ENCODE measurements at regions not wholly inside any gene's neighbourhood (a gene's known extent, or its start where the extent isn't known, plus 50 kb on each side); places are given as distances from the start of the nearest gene placed in this dataset.
"Not testable (repeated sequence)": the region's sequence is repeated elsewhere in the genome, so short reads cannot be mapped to it uniquely, and the experiment has no call there.

GRCh38 chr1:4215391-4215790, 315.3 kb upstream of the C1orf174 start:
- DNase-seq (ENCODE audit: low read depth in 3 of 3) = no peak

DNA sequence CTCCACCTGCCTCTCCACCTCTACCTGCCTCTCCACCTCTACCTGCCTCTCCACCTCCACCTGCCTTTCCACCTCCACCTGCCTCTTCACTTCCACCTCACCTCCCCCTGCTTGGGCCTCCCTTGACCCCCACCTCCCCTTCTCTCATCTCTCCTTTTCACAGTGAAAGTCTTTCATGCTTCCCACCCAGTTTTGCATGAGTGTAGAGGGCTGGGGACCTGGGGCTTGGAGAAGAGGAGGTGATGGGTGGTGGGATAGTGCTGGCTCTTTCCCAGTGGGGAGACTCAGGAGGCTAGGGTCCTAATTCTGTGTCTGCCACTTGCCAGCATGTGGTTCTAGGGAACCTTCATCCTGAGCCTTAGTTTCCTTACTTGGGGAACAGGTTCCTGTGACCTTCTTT, 316.2 kb upstream of the C1orf174 start:
- DNase-seq (ENCODE audit: low read depth in 3 of 3) = no peak

GRCh38 chr1:4218619-4219018, 318.5 kb upstream of the C1orf174 start:
- no peak for DNase-seq (ENCODE audit: low read depth in 3 of 3)

DNA sequence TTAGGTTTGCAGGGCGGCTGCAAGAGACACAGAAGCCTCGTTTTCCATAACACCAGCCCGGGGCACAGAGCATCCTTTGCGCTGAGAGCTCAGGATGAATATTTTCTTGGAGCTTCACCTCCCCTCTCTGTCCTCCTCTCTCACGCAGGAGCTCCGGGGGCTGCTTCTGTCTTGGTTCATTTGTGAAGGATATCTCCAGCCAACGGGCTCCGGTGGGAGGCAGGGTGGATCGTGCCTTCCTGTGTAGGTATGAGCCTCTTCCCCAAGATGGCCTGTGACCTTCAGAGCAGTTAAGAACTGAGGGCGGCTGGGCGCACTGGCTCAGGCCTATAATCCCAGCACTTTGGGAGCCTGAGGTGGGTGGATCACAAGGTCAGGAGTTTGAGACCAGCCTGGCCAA, 319.0 kb upstream of the C1orf174 start:
- no peak for DNase-seq (ENCODE audit: low read depth in 3 of 3)

DNA sequence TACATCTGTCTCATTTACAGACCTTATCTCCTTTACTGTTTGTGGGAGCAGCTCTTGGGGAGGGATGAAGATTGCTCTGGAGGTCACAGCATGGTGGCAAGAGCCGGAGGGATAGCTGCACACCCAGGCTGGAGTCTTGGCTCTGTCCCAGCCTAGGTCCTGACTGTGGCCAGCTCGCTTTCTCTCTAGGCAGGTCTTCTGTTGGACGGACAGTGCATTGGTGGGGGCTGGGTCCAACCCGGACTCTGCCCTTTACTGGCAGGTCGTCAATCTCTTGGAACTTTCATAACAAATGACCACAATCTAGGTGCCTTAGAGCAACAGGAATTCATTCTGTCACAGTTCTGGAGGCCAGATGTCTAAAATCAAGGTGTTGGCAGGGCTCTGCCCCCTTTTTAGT, 319.8 kb upstream of the C1orf174 start:
- no peak for DNase-seq (ENCODE audit: low read depth in 3 of 3)

- no peak for DNase-seq (ENCODE audit: low read depth in 3 of 3)
Observed at GRCh38 chr1:4220362-4220761, 320.3 kb upstream of the C1orf174 start.

DNA sequence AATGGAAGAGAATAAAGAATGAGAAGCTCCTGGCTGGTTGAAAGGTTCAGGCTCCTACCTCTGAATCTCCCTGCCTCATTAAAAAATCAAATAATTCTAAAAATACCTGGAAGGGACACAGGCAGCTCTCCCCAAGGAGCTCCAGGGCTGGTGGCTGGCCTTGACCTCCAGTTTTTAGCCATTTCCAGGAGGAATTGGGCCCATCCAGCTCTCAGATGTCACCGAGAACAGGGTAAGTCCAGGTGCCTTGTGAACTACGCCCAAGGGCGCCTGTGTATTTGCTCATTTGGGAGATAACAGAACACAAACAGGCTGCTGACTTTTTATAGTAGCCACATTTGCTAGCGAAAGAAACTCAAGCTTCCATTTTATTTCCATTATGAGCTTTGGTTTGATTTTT, 321.0 kb upstream of the C1orf174 start:
- no peak for DNase-seq (ENCODE audit: low read depth in 3 of 3)

- DNase-seq (ENCODE audit: low read depth in 3 of 3) = no peak
Observed at GRCh38 chr1:4224684-4225467, 324.8 kb upstream of the C1orf174 start.

GRCh38 chr1:4227986-4228385, 327.9 kb upstream of the C1orf174 start:
- DNase-seq (ENCODE audit: low read depth in 3 of 3) = no peak

DNA sequence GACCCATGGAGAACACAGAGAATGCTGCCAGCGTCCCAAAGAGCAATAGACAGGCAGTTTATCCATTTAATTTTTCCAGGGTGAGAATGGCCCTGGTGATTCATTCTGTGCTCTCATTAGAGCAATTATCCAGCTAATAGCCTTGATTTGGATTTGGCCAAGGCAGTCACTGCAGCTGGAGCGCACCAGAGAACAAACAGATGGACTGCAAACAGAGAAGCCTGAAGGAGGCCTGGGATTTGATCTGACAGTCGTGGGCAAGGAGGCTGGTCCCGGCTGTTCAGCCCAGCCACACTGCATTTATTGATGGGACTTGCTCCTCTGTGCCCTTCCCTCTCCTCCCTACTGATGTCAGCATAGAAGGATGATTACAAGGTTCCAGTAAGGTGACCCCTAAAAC, 353.9 kb upstream of the C1orf174 start:
- no peak for DNase-seq (ENCODE audit: low read depth in 3 of 3)

GRCh38 chr1:4256351-4256750, 356.3 kb upstream of the C1orf174 start:
- no peak for DNase-seq (ENCODE audit: low read depth in 3 of 3)

GRCh38 chr1:4258146-4258777, 358.2 kb upstream of the C1orf174 start:
- DNase-seq (ENCODE audit: low read depth in 3 of 3) = not testable (repeated sequence)

DNA sequence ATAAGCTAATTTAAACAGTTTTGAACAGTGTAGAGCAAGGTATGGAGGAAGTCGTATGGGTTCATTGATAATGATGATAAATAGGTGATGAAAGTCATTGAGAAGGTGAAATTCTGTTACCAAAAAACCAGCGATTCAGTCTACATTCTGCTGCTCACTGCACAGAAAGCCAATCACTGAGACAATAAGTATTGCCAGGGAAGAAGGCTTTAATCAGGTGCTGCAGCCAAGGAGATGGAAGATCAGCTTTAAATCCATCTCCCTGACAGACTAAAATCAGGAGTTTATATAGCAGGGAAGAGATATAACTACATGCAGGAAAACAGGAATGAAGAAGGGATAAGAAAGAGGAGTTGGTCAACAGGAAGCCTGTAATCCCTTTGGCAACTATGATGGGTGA, 361.3 kb upstream of the C1orf174 start:
- DNase-seq (ENCODE audit: low read depth in 3 of 3) = no peak

- DNase-seq (ENCODE audit: low read depth in 3 of 3) = no peak
Observed at GRCh38 chr1:4262665-4263064, 362.6 kb upstream of the C1orf174 start.

DNA sequence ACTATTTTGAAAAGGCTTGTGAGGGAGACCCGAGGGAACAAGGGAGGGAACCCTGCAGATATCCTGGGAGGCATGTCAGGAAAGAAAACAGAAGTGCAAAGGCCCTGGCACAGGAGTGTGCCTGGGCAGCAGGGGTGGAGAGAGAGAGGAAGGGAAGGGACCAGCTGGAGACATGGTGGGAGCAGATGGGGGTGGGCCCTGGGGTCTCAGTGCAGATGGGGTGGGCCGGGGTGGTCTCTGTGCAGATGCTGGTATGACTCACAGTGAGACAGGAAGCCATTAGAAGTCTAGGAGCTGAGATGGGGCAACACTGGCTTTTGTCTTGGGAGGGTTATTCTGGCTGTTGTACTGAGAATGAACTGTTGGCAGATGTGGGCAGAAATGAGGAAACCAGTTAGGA, 363.6 kb upstream of the C1orf174 start:
- DNase-seq (ENCODE audit: low read depth in 3 of 3) = no peak

GRCh38 chr1:4265836-4266235, 365.8 kb upstream of the C1orf174 start:
- DNase-seq (ENCODE audit: low read depth in 3 of 3) = no peak

- DNase-seq (ENCODE audit: low read depth in 3 of 3) = no peak
Observed at GRCh38 chr1:4267381-4268261, 367.5 kb upstream of the C1orf174 start.

DNA sequence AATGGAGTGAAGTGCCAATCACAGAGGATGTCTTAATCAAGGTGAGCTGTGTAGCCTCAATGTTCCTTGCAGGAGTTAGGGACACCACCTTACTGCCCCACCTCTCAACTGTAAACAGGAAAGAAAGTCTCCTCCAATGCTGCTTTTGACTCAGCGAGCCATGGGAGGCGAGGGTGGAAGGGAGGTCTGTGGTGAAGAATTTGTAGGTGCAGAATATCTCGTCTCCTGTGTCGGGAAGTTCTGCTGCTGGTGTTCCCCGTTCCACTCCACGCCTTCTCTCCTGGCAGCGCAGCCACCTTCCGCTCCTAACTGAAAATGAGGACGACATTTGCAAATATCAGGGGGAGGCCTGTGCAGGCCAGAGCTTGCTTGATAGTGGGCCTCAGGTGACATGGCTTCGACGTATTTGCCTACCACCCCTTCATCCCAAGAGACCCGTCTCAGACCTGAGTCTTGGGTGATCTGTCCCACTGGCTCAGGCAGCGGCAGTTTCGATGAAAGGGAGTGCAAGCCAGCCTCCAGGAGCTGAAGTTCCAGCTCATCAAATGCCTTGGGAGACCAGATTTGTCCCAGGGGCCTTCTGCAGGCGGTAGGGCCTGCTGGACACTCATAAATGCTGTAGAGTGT, 368.3 kb upstream of the C1orf174 start:
- DNase-seq (ENCODE audit: low read depth in 3 of 3) = no peak

- no peak for DNase-seq (ENCODE audit: low read depth in 3 of 3)
Observed at GRCh38 chr1:4268889-4269284, 368.8 kb upstream of the C1orf174 start.

- DNase-seq (ENCODE audit: low read depth in 3 of 3) = no peak
Observed at GRCh38 chr1:4269330-4269729, 369.3 kb upstream of the C1orf174 start.

DNA sequence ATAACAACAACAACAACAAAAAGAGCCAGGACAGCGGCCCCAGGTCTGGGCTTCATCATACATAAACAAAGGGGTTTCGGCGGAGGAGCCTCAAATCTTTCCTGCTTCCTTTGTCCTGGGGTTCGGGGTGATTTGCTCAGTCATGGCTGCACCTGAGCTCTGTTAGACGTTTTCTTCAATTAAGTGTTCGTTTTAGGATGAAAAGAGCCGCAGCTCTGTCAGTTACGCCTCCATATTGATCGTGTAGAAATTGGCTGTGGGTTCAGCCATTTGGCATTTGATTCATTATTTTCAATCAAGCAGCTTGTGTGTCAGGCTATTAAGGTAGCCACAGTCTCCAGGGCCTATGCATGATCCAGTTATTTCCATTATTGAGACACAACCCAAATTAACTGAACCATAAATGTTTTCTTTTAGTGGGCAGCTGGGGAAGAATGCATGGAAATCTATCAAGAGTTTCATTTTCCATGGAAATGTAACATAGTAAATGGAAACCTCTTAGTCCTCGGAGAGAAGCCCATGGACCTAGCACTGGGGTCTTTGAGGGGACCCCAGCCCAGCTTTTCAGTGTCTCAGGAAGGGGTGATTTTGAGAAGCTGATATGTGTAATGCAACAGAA, 370.0 kb upstream of the C1orf174 start:
- no peak for DNase-seq (ENCODE audit: low read depth in 3 of 3)

Measured in stimulated activated CD4-positive, alpha-beta T cell treated with anti-CD3 and anti-CD28 coated beads, TNF-alpha, amount 100 ng/mL, for 24 hours (primary cell).